ENCODE measurements at regions not wholly inside any gene's neighbourhood (a gene's known extent, or its start where the extent isn't known, plus 50 kb on each side); places are given as distances from the start of the nearest gene placed in this dataset.

DNA sequence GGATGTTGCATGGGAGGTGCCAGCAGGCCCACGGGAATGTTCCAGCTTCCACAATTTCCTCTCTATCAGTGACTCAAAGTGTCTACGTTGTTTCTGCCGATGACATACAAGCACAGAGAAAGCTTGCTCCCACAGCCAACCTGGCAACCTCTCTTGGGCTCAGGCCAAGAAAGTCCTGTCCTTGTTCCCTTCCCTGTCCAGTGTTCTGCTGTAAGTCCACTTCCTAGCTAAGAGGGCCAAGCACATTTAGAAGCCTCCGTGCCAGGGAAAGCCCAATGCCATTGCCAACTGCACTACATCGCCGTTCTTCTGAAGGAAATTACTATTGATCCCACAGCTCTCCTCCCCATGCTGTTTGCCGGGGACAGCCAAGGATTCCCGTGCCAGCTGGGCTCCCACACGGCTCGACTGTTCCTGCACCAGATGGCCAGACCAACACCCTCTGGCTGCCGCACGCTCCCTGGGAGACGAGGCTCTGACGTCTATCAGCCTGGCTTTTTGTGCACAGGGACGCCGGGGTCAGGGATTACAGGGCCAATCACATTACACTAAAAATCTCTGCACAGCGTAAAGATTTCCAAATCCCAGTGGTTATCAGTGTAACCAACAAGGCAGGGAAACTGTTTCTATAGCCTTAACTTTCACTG is 284.0 kb downstream of the BCOR start:
- Mint-ChIP-seq H3K4me3 (no peak overlapping the region), H3K4me1 (peaks cover 62% of the 10 kb centered on the region), H3K27me3 (ENCODE audit: low read depth, poor library complexity) (peaks cover 68% of the 10 kb centered on the region)

DNA sequence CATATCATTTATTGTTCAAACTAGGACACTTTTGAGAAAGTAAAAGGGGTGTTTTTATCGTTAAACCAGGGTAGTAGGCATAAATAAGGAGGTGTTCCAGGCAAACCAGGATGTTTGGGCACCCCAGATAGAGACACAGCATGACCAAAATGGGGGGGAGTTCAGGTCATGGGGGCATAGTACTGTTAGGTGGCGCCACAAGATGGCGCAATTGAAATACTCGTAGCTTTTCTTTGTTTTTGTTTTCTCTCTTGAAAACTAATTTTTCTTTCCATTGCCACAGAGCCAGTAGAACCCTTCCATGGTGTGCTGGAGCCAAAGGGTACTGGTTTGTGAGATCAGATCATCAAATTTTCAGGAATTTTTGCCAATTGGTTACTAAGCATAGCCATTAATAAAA is 283.4 kb downstream of the BCOR start:
- no peak overlapping the region for H3K27ac Mint-ChIP-seq
- H3K9me3 Mint-ChIP-seq, result peaks cover 17% of the 10 kb centered on the region
- no peaks in the 10 kb centered on the region for H3K36me3 Mint-ChIP-seq (ENCODE audit: low read depth)
- H3K4me3 Mint-ChIP-seq, result no peak overlapping the region
- no peak for DNase-seq
- H3K4me1 Mint-ChIP-seq, result peaks cover 58% of the 10 kb centered on the region
- H3K27me3 Mint-ChIP-seq (ENCODE audit: low read depth, poor library complexity), result peaks cover 72% of the 10 kb centered on the region
- TF ChIP-seq, protein P1, sequence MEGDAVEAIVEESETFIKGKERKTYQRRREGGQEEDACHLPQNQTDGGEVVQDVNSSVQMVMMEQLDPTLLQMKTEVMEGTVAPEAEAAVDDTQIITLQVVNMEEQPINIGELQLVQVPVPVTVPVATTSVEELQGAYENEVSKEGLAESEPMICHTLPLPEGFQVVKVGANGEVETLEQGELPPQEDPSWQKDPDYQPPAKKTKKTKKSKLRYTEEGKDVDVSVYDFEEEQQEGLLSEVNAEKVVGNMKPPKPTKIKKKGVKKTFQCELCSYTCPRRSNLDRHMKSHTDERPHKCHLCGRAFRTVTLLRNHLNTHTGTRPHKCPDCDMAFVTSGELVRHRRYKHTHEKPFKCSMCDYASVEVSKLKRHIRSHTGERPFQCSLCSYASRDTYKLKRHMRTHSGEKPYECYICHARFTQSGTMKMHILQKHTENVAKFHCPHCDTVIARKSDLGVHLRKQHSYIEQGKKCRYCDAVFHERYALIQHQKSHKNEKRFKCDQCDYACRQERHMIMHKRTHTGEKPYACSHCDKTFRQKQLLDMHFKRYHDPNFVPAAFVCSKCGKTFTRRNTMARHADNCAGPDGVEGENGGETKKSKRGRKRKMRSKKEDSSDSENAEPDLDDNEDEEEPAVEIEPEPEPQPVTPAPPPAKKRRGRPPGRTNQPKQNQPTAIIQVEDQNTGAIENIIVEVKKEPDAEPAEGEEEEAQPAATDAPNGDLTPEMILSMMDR (IDR thresholded peaks at IDR 0.05), result peak; percentile 7

More for the DNA sequence above, 284.0 kb downstream of the BCOR start:
- TF ChIP-seq, protein P1 (IDR thresholded peaks at IDR 0.05), result no peak
- no peaks in the 10 kb centered on the region for H3K36me3 Mint-ChIP-seq (ENCODE audit: low read depth)
- no peak overlapping the region for H3K27ac Mint-ChIP-seq
- H3K9me3 Mint-ChIP-seq, result peaks cover 17% of the 10 kb centered on the region
- DNase-seq, result no peak

DNA sequence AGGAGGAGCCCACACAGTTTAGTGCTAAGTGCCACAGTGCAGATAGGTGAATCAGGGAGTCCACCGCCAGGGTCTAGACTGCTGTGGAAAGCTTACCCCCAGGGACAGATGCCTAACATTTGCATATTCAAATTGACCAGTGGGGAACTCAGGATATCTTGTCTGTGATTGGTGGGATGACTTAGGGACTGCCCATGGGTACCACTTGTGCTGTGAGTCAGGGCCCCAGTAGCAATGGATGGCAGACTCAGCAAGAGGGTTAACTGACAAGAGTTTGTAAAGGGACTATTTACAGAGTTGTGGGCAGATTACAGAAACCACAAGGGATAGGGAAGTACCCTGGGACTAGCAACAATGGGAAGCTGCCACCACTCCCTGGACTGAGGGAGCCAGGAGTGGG is 282.1 kb downstream of the BCOR start:
- TF ChIP-seq, protein P1 (IDR thresholded peaks at IDR 0.05), result no peak
- Mint-ChIP-seq H3K36me3 (ENCODE audit: low read depth) (no peaks in the 10 kb centered on the region), H3K4me3 (no peak overlapping the region), H3K27ac (no peak overlapping the region), H3K4me1 (peaks cover 64% of the 10 kb centered on the region), H3K27me3 (ENCODE audit: low read depth, poor library complexity) (peaks cover 72% of the 10 kb centered on the region), H3K9me3 (peaks cover 10% of the 10 kb centered on the region)
- no peak for DNase-seq

DNA sequence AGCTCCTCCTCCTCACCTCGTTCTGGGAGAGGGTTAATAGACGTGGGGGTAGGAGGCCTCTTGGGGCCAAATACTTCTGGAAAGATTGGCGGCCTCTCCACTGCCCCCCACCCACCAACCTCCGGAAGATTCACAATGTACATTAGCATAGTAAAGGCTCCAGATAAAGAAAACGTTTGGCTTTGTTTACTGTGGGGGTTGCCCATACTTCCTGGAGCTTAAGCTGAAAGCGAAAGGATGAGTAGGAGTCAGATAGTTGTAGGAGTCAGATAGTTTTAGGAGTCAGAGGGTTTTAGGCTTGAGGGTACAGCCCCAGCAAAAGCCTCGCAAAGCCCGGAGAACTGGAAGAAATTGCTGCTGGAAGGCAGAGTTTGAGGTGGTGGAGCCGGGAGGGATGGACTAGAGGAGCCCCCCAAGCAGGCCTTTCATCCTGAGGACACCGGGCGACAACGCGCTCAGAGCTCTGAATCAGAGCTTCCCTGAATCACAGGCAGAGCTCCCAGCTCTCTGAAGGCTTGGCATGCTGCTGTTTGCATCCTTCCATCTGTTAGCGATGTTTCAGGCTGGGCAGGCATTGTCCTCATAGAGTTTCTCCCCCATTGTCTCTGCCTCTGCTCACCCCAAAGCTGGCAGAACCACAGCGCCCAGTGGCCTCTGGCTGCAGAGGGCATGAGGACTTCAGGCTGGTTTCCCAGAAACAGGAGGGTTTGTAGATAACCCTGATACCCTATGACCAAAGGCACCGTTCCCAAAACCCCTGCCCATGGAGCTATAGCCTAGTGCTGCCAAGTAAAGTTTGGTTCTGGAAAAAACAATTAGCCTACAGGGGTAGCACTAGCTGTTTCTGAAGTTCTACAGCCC is 280.7 kb downstream of the BCOR start:
- TF ChIP-seq, protein P1 (IDR thresholded peaks at IDR 0.05), result no peak
- Mint-ChIP-seq H3K27me3 (ENCODE audit: low read depth, poor library complexity) (peaks cover 68% of the 10 kb centered on the region), H3K4me1 (peaks cover 56% of the 10 kb centered on the region), H3K9me3 (peaks cover 8% of the 10 kb centered on the region), H3K4me3 (peak overlapping the region; percentile 40), H3K36me3 (ENCODE audit: low read depth) (no peaks in the 10 kb centered on the region), H3K27ac (no peak overlapping the region)
- DNase-seq, result no peak

DNA sequence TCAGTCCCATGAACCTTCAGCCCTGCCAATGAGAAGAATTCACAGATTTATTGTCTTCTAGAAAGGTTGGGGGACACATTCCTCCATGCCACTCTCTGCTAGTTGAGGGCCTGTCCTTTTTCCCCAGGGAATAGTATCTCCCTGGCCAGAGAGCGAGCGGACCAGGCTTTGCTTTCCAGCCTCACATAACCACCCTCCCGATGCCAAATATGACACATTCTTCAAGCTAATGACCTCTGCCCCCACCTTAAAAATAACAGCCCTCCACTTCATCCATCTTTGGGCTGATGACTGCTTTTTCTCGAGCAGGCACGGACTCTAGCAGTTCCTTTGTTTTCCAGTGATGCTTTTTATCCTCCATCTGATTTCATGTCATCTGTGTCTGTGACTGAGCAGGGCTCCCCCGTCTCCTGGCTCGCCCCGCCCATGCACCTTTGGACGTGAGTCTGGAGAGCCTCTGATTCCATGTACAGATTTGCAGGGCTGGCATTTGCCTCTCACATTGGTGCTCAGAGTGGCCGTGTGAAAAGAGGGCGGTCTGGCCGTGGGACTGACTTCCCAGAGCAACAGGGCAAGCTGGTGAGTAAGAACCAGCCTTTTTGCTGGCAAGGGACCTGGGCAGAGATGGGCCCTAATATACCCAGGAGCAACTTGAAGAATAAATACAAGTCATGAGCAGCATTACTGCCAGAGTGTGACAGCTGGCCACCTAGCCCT is 279.8 kb downstream of the BCOR start:
- H3K27me3 Mint-ChIP-seq (ENCODE audit: low read depth, poor library complexity), result peaks cover 70% of the 10 kb centered on the region
- peaks cover 12% of the 10 kb centered on the region for H3K9me3 Mint-ChIP-seq
- TF ChIP-seq, protein P1 (IDR thresholded peaks at IDR 0.05), result no peak
- no peak overlapping the region for H3K4me3 Mint-ChIP-seq
- H3K36me3 Mint-ChIP-seq (ENCODE audit: low read depth), result no peaks in the 10 kb centered on the region
- H3K4me1 Mint-ChIP-seq, result peaks cover 62% of the 10 kb centered on the region
- no peak for DNase-seq
- no peak overlapping the region for H3K27ac Mint-ChIP-seq

All from nephron progenitor cell (in vitro differentiated cells).